T-helper 2 cell treated with Interferon-gamma antibody and Interleukin-4, amounts not matched to agents 5 μg/mL and 100 μg/mL, for 36 hours (primary cell): ENCODE measurements at regions not wholly inside any gene's neighbourhood (a gene's known extent, or its start where the extent isn't known, plus 50 kb on each side); places are given as distances from the start of the nearest gene placed in this dataset.

Experiments
- DNase-seq: peaks from one replicate; pipeline ENCODE4 v3.0.0; 2021; ENCODE audit warnings: low spot score
- H3K27ac Mint-ChIP-seq: one replicate; pipeline ENCODE4 v1.8.0; 2021; ENCODE audit warnings: mild to moderate bottlenecking, mixed read lengths
- H3K27me3 Mint-ChIP-seq: one replicate; pipeline ENCODE4 v1.8.0; 2021; ENCODE audit warnings: low read depth, mixed read lengths
- H3K36me3 Mint-ChIP-seq: one replicate; pipeline ENCODE4 v1.8.0; 2021; ENCODE audit warnings: low read depth, mixed read lengths
- H3K4me1 Mint-ChIP-seq: one replicate; pipeline ENCODE4 v1.8.0; 2021; ENCODE audit warnings: low read depth, mixed read lengths
- H3K4me3 Mint-ChIP-seq: one replicate; pipeline ENCODE4 v1.8.0; 2022; ENCODE audit warnings: mild to moderate bottlenecking, moderate library complexity, mixed read lengths
- H3K9me3 Mint-ChIP-seq: one replicate; pipeline ENCODE4 v1.8.0; 2021; ENCODE audit warnings: mixed read lengths

GRCh38 chr3:10761583-10761982 lies 54.4 kb upstream of the SLC6A11 start:
- Mint-ChIP-seq H3K9me3 (no peaks in the 10 kb centered on the region), H3K36me3 (no peaks in the 10 kb centered on the region), H3K4me3 (no peak overlapping the region), H3K27me3 (peaks cover 5% of the 10 kb centered on the region), H3K27ac (no peak overlapping the region), H3K4me1 (no peaks in the 10 kb centered on the region)
- DNase-seq, result no peak

DNA sequence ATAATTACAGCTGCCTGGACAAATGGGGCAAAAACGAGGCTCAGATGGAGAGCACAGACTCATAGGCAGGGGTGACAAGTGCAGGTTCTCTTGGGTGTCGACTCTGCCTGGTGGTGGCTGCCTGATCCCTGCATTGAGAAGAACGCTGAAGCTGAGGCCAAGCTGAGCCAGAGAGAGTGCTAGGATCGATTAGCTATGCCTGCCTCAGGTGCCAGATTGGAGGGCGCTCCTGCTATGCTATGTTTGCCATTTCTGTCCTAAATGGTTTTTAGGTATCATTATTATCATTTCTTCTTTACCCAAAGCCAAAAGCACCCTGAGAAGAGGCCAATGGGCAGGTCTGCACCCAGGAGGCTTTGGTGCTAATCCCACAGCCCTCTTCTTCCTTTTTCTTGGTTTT lies 53.9 kb upstream of the SLC6A11 start:
- no peaks in the 10 kb centered on the region for H3K9me3 Mint-ChIP-seq
- H3K36me3 Mint-ChIP-seq, result no peaks in the 10 kb centered on the region
- DNase-seq, result no peak
- H3K27ac Mint-ChIP-seq, result no peak overlapping the region
- peaks cover 5% of the 10 kb centered on the region for H3K27me3 Mint-ChIP-seq
- H3K4me3 Mint-ChIP-seq, result no peak overlapping the region
- no peaks in the 10 kb centered on the region for H3K4me1 Mint-ChIP-seq

DNA sequence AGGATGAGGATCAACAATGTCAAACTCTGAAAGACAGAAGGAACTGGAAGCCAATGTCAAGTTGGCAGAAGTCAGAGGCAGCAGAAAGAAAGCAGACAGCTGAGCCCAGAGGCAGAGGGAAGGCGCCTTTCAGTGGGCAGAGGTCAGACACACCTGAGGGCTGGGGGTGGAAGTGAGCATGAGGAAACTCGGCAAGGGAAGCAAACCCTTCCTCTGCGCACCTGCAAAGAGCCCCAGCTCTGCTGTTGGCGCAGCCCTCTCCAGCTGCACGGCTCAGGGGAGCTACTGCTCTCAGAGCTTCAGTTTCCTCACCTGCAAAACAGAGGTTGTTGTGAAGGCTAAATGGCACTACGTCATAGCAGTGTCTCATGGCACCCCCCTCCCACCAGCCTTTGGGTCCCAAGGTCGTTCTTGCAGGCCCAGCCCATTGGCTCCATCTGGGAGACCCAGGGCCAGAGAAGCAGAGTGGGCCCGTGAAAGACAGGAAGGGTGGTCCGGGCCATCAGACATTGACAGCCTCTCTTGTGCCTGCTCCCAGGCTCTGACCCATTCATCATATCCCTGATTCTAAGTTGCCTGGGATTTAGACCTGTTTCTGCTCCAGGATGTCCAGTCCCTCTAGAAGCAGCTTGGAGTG lies 53.3 kb upstream of the SLC6A11 start:
- Mint-ChIP-seq H3K9me3 (no peaks in the 10 kb centered on the region), H3K4me3 (no peak overlapping the region), H3K36me3 (no peaks in the 10 kb centered on the region), H3K4me1 (no peaks in the 10 kb centered on the region), H3K27ac (no peak overlapping the region), H3K27me3 (peaks cover 5% of the 10 kb centered on the region)
- DNase-seq, result no peak

- no peaks in the 10 kb centered on the region for H3K4me1 Mint-ChIP-seq
- H3K9me3 Mint-ChIP-seq, result no peaks in the 10 kb centered on the region
- H3K27me3 Mint-ChIP-seq, result peaks cover 5% of the 10 kb centered on the region
- no peaks in the 10 kb centered on the region for H3K36me3 Mint-ChIP-seq
- H3K27ac Mint-ChIP-seq, result no peak overlapping the region
- no peak overlapping the region for H3K4me3 Mint-ChIP-seq
- DNase-seq, result no peak
Observed at GRCh38 chr3:10763248-10763620, 52.8 kb upstream of the SLC6A11 start.

GRCh38 chr3:10763817-10764258 lies 52.2 kb upstream of the SLC6A11 start:
- Mint-ChIP-seq H3K9me3 (no peaks in the 10 kb centered on the region), H3K27me3 (peaks cover 2% of the 10 kb centered on the region), H3K4me3 (no peak overlapping the region), H3K36me3 (no peaks in the 10 kb centered on the region), H3K4me1 (no peaks in the 10 kb centered on the region), H3K27ac (no peak overlapping the region)
- DNase-seq, result no peak

DNA sequence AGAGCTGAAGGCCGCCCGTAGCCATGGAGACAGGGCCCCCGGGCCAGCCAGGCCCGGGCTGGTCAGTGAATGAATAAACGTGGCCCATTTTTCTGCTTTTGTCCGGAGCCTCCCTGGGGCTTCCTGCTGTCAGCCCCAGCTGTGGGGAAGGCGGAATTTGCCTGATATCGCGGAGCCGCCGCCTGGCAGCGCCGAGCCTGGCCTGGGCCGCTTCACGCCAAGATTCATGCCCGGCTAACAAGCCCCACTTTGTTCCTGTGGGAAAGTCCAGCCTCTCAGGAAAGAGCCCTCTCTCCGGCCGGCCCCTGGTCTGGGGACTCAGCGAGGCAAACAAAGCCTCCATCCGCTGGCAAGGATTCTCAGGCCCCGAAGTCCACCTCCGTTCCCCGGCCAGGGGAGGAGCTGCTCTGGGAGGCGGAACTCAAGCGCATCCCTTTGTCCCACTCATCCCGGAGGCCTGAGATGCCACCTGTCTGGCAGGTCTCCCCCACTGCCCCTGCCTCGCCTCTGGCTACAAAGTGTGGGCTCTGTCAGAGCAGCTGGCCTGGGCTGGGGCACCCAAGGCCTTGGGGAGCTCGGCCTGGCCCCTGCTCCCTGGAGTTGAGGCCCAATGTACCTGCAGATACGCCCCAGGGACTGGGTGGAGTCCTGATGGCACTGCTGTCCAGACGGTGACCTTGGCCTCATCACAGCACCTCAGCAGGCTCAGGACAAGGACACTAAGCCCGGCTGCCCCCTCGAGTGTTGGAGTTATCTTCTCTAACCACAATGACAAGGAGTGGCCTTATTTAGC lies 51.6 kb upstream of the SLC6A11 start:
- no peak overlapping the region for H3K4me3 Mint-ChIP-seq
- H3K36me3 Mint-ChIP-seq, result no peaks in the 10 kb centered on the region
- H3K9me3 Mint-ChIP-seq, result no peaks in the 10 kb centered on the region
- no peak overlapping the region for H3K27ac Mint-ChIP-seq
- no peak for DNase-seq
- no peaks in the 10 kb centered on the region for H3K27me3 Mint-ChIP-seq
- no peaks in the 10 kb centered on the region for H3K4me1 Mint-ChIP-seq

- no peak for DNase-seq
- no peak overlapping the region for H3K27ac Mint-ChIP-seq
- H3K4me3 Mint-ChIP-seq, result no peak overlapping the region
- no peaks in the 10 kb centered on the region for H3K27me3 Mint-ChIP-seq
- H3K9me3 Mint-ChIP-seq, result no peaks in the 10 kb centered on the region
- H3K4me1 Mint-ChIP-seq, result no peaks in the 10 kb centered on the region
- no peaks in the 10 kb centered on the region for H3K36me3 Mint-ChIP-seq
Observed at GRCh38 chr3:10766049-10766705, 49.9 kb upstream of the SLC6A11 start.
